HEK293 (cell line): ENCODE measurements at regions not wholly inside any gene's neighbourhood (a gene's known extent, or its start where the extent isn't known, plus 50 kb on each side); places are given as distances from the start of the nearest gene placed in this dataset.

Experiments
- CTCF ChIA-PET: fragments of 350-600 bp; formaldehyde crosslinking; extraction: SDS; loops from one replicate; lab custom pipeline; 2021; ENCODE audit warnings: antibody characterized with exemption; lab: Yijun Ruan, JAX
- POLR2A ChIA-PET: fragments of 300-600 bp; formaldehyde crosslinking; extraction: SDS; loops from one replicate; lab custom pipeline; 2020; ENCODE audit warnings: antibody characterized with exemption, inconsistent platforms; lab: Yijun Ruan, JAX
- H3K27ac ChIP-seq: fragments of 200-500 bp; sonication (Bioruptor generic); 2 replicates; pipeline ENCODE4 v1.5.1; 2014; ENCODE audit warnings: low read depth, low read length, control low read depth, inconsistent platforms; ENCODE audit errors: extremely low read depth
- H3K36me3 ChIP-seq, 2 experiments: fragments of 200-500 bp in 1 of 2; sonication (Bioruptor generic) in 1 of 2; 1 replicate in 1 of 2; 2 replicates in 1 of 2; pipeline ENCODE4 v1.5.1; 2014 to 2017; ENCODE audit warnings: inconsistent platforms in 2 of 2, low read length in 2 of 2; ENCODE audit not compliant: control insufficient read depth in 2 of 2, insufficient read depth in 1 of 2
- H3K4me1 ChIP-seq: fragments of 200-500 bp; sonication (Bioruptor generic); 2 replicates; pipeline ENCODE4 v1.5.1; 2014; ENCODE audit warnings: mild to moderate bottlenecking, low read length, inconsistent platforms; ENCODE audit not compliant: control insufficient read depth, insufficient read depth
- H3K4me3 ChIP-seq: 2 replicates; pipeline ENCODE4 v1.5.1; 2011; ENCODE audit warnings: low read depth, mild to moderate bottlenecking, control low read depth, low read length, moderate library complexity
- H3K9me3 ChIP-seq: fragments of 200-500 bp; sonication (Bioruptor generic); 2 replicates; pipeline ENCODE4 v1.5.1; 2014; ENCODE audit warnings: low read depth, low read length, inconsistent platforms; ENCODE audit not compliant: control insufficient read depth, insufficient read depth
- HOXA7 ChIP-seq: sonication (generic); formaldehyde crosslinking; IDR thresholded peaks from 2 replicates; pipeline ENCODE4 v1.8.1; 2022; ENCODE audit warnings: missing genetic modification reagents, borderline replicate concordance
- KLF10 ChIP-seq: fragments of 450-650 bp; IDR thresholded peaks from 2 replicates; pipeline ENCODE4 v1.5.1; 2018; ENCODE audit warnings: missing biosample characterization, mild to moderate bottlenecking, missing genetic modification characterization
- SCRT2 ChIP-seq: fragments of 450-650 bp; formaldehyde crosslinking; IDR thresholded peaks from 2 replicates; pipeline ENCODE4 v1.5.1; 2016; ENCODE audit warnings: missing biosample characterization, missing genetic modification characterization
- SETDB1 ChIP-seq: IDR thresholded peaks from one replicate; pipeline ENCODE4 v1.6.1; 2017; ENCODE audit warnings: mild to moderate bottlenecking, low read length, moderate library complexity, mixed read lengths; ENCODE audit not compliant: insufficient read length
- YY2 ChIP-seq: fragments of 450-650 bp; formaldehyde crosslinking; IDR thresholded peaks from 2 replicates; pipeline ENCODE4 v1.5.1; 2016; ENCODE audit warnings: missing biosample characterization, missing genetic modification characterization
- ZBTB11 ChIP-seq: fragments of 450-650 bp; formaldehyde crosslinking; conservative IDR thresholded peaks from 2 replicates; pipeline ENCODE4 v1.5.1; 2016; ENCODE audit warnings: low read depth, missing biosample characterization, missing genetic modification characterization
- ZBTB20 ChIP-seq: fragments of 450-650 bp; formaldehyde crosslinking; IDR thresholded peaks from 2 replicates; pipeline ENCODE4 v1.5.1; 2016; ENCODE audit warnings: missing biosample characterization, missing genetic modification characterization
- ZBTB21 ChIP-seq: fragments of 450-650 bp; formaldehyde crosslinking; IDR thresholded peaks from 2 replicates; pipeline ENCODE4 v1.5.1; 2017; ENCODE audit warnings: missing biosample characterization, missing genetic modification characterization
- ZBTB26 ChIP-seq: fragments of 450-650 bp; formaldehyde crosslinking; optimal IDR thresholded peaks from 2 replicates; pipeline ENCODE3; 2016; ENCODE audit warnings: missing biosample characterization, mild to moderate bottlenecking, missing genetic modification characterization
- ZBTB44 ChIP-seq: fragments of 450-650 bp; IDR thresholded peaks from 2 replicates; pipeline ENCODE4 v1.5.1; 2018; ENCODE audit warnings: missing biosample characterization, mild to moderate bottlenecking, missing genetic modification characterization
- ZEB2 ChIP-seq: fragments of 450-650 bp; formaldehyde crosslinking; IDR thresholded peaks from 2 replicates; pipeline ENCODE4 v1.5.1; 2016; ENCODE audit warnings: missing biosample characterization, missing genetic modification characterization
- ZNF112 ChIP-seq: fragments of 450-650 bp; formaldehyde crosslinking; IDR thresholded peaks from 2 replicates; pipeline ENCODE4 v1.5.0; 2017; ENCODE audit warnings: missing biosample characterization, missing genetic modification characterization
- ZNF16 ChIP-seq: fragments of 450-650 bp; formaldehyde crosslinking; IDR thresholded peaks from 2 replicates; pipeline ENCODE4 v1.5.1; 2016; ENCODE audit warnings: low read depth, missing biosample characterization, missing genetic modification characterization
- ZNF2 ChIP-seq: fragments of 450-650 bp; formaldehyde crosslinking; IDR thresholded peaks from 2 replicates; pipeline ENCODE4 v1.5.1; 2016; ENCODE audit warnings: missing biosample characterization, missing genetic modification characterization
- ZNF211 ChIP-seq: fragments of 450-650 bp; formaldehyde crosslinking; IDR thresholded peaks from 2 replicates; pipeline ENCODE4 v1.5.1; 2016; ENCODE audit warnings: low read depth, missing biosample characterization, missing genetic modification characterization
- ZNF266 ChIP-seq: fragments of 450-650 bp; formaldehyde crosslinking; IDR thresholded peaks from 2 replicates; pipeline ENCODE4 v1.5.1; 2016; ENCODE audit warnings: missing biosample characterization, missing genetic modification characterization, low read depth
- ZNF274 ChIP-seq, 2 experiments: fragments of 200-500 bp in 1 of 2; fragments of 450-650 bp in 1 of 2; sonication (Bioruptor generic) in 1 of 2; formaldehyde crosslinking in 1 of 2; IDR thresholded peaks; 2 replicates each; pipeline versions ENCODE4 v1.5.1 to v1.6.1; 2014 to 2016; ENCODE audit warnings: borderline replicate concordance in 1 of 2, inconsistent platforms in 1 of 2, low read length in 1 of 2, missing biosample characterization in 1 of 2, missing genetic modification characterization in 1 of 2
- ZNF292 ChIP-seq: fragments of 450-650 bp; formaldehyde crosslinking; IDR thresholded peaks from 2 replicates; pipeline ENCODE4 v1.5.1; 2016; ENCODE audit warnings: low read depth, missing biosample characterization, missing genetic modification characterization, borderline replicate concordance
- ZNF354C ChIP-seq: fragments of 450-650 bp; formaldehyde crosslinking; IDR thresholded peaks from 2 replicates; pipeline ENCODE4 v1.5.1; 2016; ENCODE audit warnings: missing biosample characterization, missing genetic modification characterization, low read depth, borderline replicate concordance
- ZNF366 ChIP-seq: fragments of 450-650 bp; formaldehyde crosslinking; conservative IDR thresholded peaks from 2 replicates; pipeline ENCODE4 v1.5.1; 2016; ENCODE audit warnings: missing biosample characterization, missing genetic modification characterization
- ZNF404 ChIP-seq: fragments of 450-650 bp; formaldehyde crosslinking; IDR thresholded peaks from 2 replicates; pipeline ENCODE4 v1.5.1; 2017; ENCODE audit warnings: missing biosample characterization, missing genetic modification characterization
- ZNF433 ChIP-seq: fragments of 450-650 bp; formaldehyde crosslinking; IDR thresholded peaks from 2 replicates; pipeline ENCODE4 v1.5.1; 2016; ENCODE audit warnings: missing biosample characterization, missing genetic modification characterization, low read depth
- ZNF514 ChIP-seq: fragments of 450-650 bp; formaldehyde crosslinking; IDR thresholded peaks from 2 replicates; pipeline ENCODE4 v1.5.1; 2016; ENCODE audit warnings: missing biosample characterization, missing genetic modification characterization
- ZNF610 ChIP-seq: fragments of 450-650 bp; formaldehyde crosslinking; IDR thresholded peaks from 2 replicates; pipeline ENCODE4 v1.5.1; 2016; ENCODE audit warnings: missing biosample characterization, missing genetic modification characterization, borderline replicate concordance
- ZNF629 ChIP-seq: fragments of 450-650 bp; formaldehyde crosslinking; IDR thresholded peaks from 2 replicates; pipeline ENCODE4 v1.5.1; 2017; ENCODE audit warnings: missing biosample characterization, missing genetic modification characterization
- ZNF658 ChIP-seq: fragments of 450-650 bp; formaldehyde crosslinking; IDR thresholded peaks from 2 replicates; pipeline ENCODE4; 2016; ENCODE audit warnings: missing biosample characterization, missing genetic modification characterization
- ZNF660 ChIP-seq: fragments of 450-650 bp; IDR thresholded peaks from 2 replicates; pipeline ENCODE4 v1.5.1; 2018; ENCODE audit warnings: missing biosample characterization, mild to moderate bottlenecking, missing genetic modification characterization
- ZSCAN23 ChIP-seq: fragments of 450-650 bp; formaldehyde crosslinking; IDR thresholded peaks from 2 replicates; pipeline ENCODE4 v1.5.1; 2016; ENCODE audit warnings: missing biosample characterization, missing genetic modification characterization
- ZSCAN30 ChIP-seq: fragments of 450-650 bp; IDR thresholded peaks from 2 replicates; pipeline ENCODE4 v1.5.1; 2018; ENCODE audit warnings: missing biosample characterization, mild to moderate bottlenecking, missing genetic modification characterization, moderate library complexity

GRCh38 chr3:79835701-79836100, 67.9 kb upstream of the ROBO1 start:
- H3K4me3 ChIP-seq: no peak overlapping the region
- ChIA-PET POLR2A (no interaction called here), CTCF (no interaction called here)
- H3K4me1 ChIP-seq: no peaks in the 10 kb centered on the region
- no peaks in the 10 kb centered on the region for H3K9me3 ChIP-seq
- TF ChIP-seq ZNF660 (no peak), ZBTB44 (no peak), ZSCAN23 (tag by site-specific recombination) (no peak), ZNF366 (no peak), ZNF274 (IDR thresholded peaks at IDR 0.05; ENCODE audit: low read length) (no peak), ZNF274 (tag by site-specific recombination; IDR thresholded peaks at IDR 0.05; ENCODE audit: borderline replicate concordance) (no peak), ZBTB21 (tag by site-specific recombination) (no peak), ZNF404 (tag by site-specific recombination) (no peak), ZNF629 (no peak), ZNF16 (no peak), ZNF211 (no peak), ZNF266 (tag by site-specific recombination) (no peak), ZNF2 (tag by site-specific recombination) (no peak), ZNF610 (tag by site-specific recombination) (no peak), KLF10 (tag by site-specific recombination) (no peak), ZNF354C (tag by site-specific recombination) (no peak), SETDB1 (no peak), ZNF112 (no peak), ZBTB20 (tag by site-specific recombination) (no peak), ZEB2 (no peak), ZNF658 (tag by site-specific recombination) (no peak)
- TF ChIP-seq, all 188 proteins: peak for 0
- H3K36me3 ChIP-seq: no peaks in the 10 kb centered on the region
- H3K27ac ChIP-seq: no peak overlapping the region

GRCh38 chr3:79824166-79824565, 56.4 kb upstream of the ROBO1 start:
- TF ChIP-seq SCRT2 (tag by site-specific recombination) (0 out of 2 replicates have a peak, but pooled peaks have one; percentile 24), HOXA7 (no peak)
- Histone ChIP-seq H3K9me3 (no peaks in the 10 kb centered on the region), H3K4me3 (no peak overlapping the region), H3K27ac (no peak overlapping the region), H3K4me1 (no peaks in the 10 kb centered on the region), H3K36me3 (no peaks in the 10 kb centered on the region)
- ChIA-PET CTCF (no interaction called here), POLR2A (no interaction called here)

GRCh38 chr3:79822076-79822475, 54.3 kb upstream of the ROBO1 start:
- Histone ChIP-seq H3K9me3 (no peaks in the 10 kb centered on the region), H3K4me3 (no peak overlapping the region), H3K36me3 (no peaks in the 10 kb centered on the region), H3K27ac (no peak overlapping the region), H3K4me1 (no peaks in the 10 kb centered on the region)
- POLR2A ChIA-PET: no interaction called here
- CTCF ChIA-PET: no interaction called here
- no peak for TF ChIP-seq ZBTB11 (tag by site-specific recombination)
- no peak for TF ChIP-seq ZNF292
- TF ChIP-seq ZSCAN30 (tag by site-specific recombination): no peak
- TF ChIP-seq YY2 (tag by site-specific recombination): no peak
- no peak for TF ChIP-seq ZNF514 (tag by site-specific recombination)
- TF ChIP-seq ZBTB26: no peak
- TF ChIP-seq ZNF433: no peak
